Naive thymus-derived CD4-positive, alpha-beta T cell (primary cell): ENCODE measurements at regions not wholly inside any gene's neighbourhood (a gene's known extent, or its start where the extent isn't known, plus 50 kb on each side); places are given as distances from the start of the nearest gene placed in this dataset.

ENCODE experiments used
- ATAC-seq: fragments of 150-1000 bp; cut with Tn5 transposase; 2 replicates; pipeline ENCODE4 v1.10.0; 2021; ENCODE audit warnings: mild to moderate bottlenecking, moderate library complexity
- CTCF ChIA-PET: fragments of 350-600 bp; sonication (Branson Sonifier 250); formaldehyde crosslinking; loops from one replicate; lab custom pipeline; 2021; ENCODE audit warnings: antibody characterized with exemption; lab: Charles Lee
- POLR2A ChIA-PET: fragments of 350-600 bp; sonication (Branson Sonifier 250); formaldehyde crosslinking; loops from one replicate; lab custom pipeline; 2021; ENCODE audit warnings: antibody characterized with exemption, inconsistent platforms; lab: Charles Lee
- DNase-seq, 9 donors: peaks; one replicate each; pipeline versions ENCODE4 v3.0.0 to v3.0.0-alpha.2; 2020 to 2022; ENCODE audit warnings: mixed read lengths in 1 of 9
- H3K27ac ChIP-seq: one replicate; pipeline ENCODE4 v1.7.0; 2013; ENCODE audit warnings: mild to moderate bottlenecking, low read depth, low read length, moderate library complexity
- H3K27me3 ChIP-seq, 2 donors: one replicate each; pipeline ENCODE4 v1.7.0; 2013; ENCODE audit warnings: low read length in 2 of 2, mild to moderate bottlenecking in 2 of 2, moderate library complexity in 2 of 2; ENCODE audit not compliant: control insufficient read depth in 2 of 2, insufficient read depth in 2 of 2
- H3K36me3 ChIP-seq, 3 experiments: 1 replicate in 2 of 3; 2 replicates in 1 of 3; pipeline ENCODE4 v1.7.0; 2013; ENCODE audit warnings: low read length in 3 of 3, mild to moderate bottlenecking in 3 of 3, moderate library complexity in 1 of 3; ENCODE audit not compliant: insufficient read depth in 3 of 3, control insufficient read depth in 2 of 3
- H3K4me1 ChIP-seq, 2 donors: one replicate each; pipeline ENCODE4 v1.7.0; 2013; ENCODE audit warnings: low read length in 2 of 2, mild to moderate bottlenecking in 2 of 2, moderate library complexity in 1 of 2; ENCODE audit not compliant: control insufficient read depth in 2 of 2, insufficient read depth in 2 of 2
- H3K4me3 ChIP-seq: 2 replicates; pipeline ENCODE4 v1.7.0; 2013; ENCODE audit warnings: mild to moderate bottlenecking, low read length
- H3K9me3 ChIP-seq, 3 experiments: 1 replicate in 2 of 3; 2 replicates in 1 of 3; pipeline ENCODE4 v1.7.0; 2013; ENCODE audit warnings: low read length in 3 of 3; ENCODE audit not compliant: control insufficient read depth in 2 of 3
- H3K27ac Mint-ChIP-seq, 9 donors: one replicate each; pipeline ENCODE4 v1.8.0; 2020 to 2022; ENCODE audit warnings: mixed read lengths in 9 of 9, mild to moderate bottlenecking in 8 of 9, moderate library complexity in 5 of 9, inconsistent platforms in 2 of 9
- H3K27me3 Mint-ChIP-seq, 5 donors: one replicate each; pipeline ENCODE4 v1.8.0; 2021 to 2022; ENCODE audit warnings: mixed read lengths in 5 of 5, mild to moderate bottlenecking in 1 of 5
- H3K36me3 Mint-ChIP-seq, 5 donors: one replicate each; pipeline ENCODE4 v1.8.0; 2020 to 2022; ENCODE audit warnings: mixed read lengths in 5 of 5, mild to moderate bottlenecking in 3 of 5, inconsistent platforms in 1 of 5
- H3K4me1 Mint-ChIP-seq, 7 donors: one replicate each; pipeline ENCODE4 v1.8.0; 2020 to 2022; ENCODE audit warnings: mixed read lengths in 7 of 7, mild to moderate bottlenecking in 3 of 7, inconsistent platforms in 1 of 7
- H3K4me3 Mint-ChIP-seq, 10 donors: one replicate each; pipeline ENCODE4 v1.8.0; 2020 to 2022; ENCODE audit warnings: mild to moderate bottlenecking in 10 of 10, mixed read lengths in 10 of 10, moderate library complexity in 6 of 10, inconsistent platforms in 2 of 10
- H3K9me3 Mint-ChIP-seq, 11 donors: one replicate each; pipeline ENCODE4 v1.8.0; 2020 to 2022; ENCODE audit warnings: mixed read lengths in 11 of 11, mild to moderate bottlenecking in 4 of 11, inconsistent platforms in 1 of 11, moderate library complexity in 1 of 11
- intact Hi-C, 2 donors: fragments of 100-400 bp; cut with micrococcal nuclease; formaldehyde crosslinking; loops; one replicate each; pipeline ENCODE4 v1.15.1; 2023

GRCh38 chr3:43910750-43911149 is 220.0 kb downstream of the ABHD5 start:
- Histone ChIP-seq H3K27ac (no peak overlapping the region), H3K9me3 (no peaks in the 10 kb centered on the region), H3K36me3 (no peaks in the 10 kb centered on the region), H3K4me1 (no peaks in the 10 kb centered on the region), H3K4me3 (no peak overlapping the region), H3K27me3 (no peaks in the 10 kb centered on the region)
- Mint-ChIP-seq H3K36me3 (no peaks in the 10 kb centered on the region), H3K4me3 (no peak overlapping the region), H3K9me3 (no peaks in the 10 kb centered on the region), H3K27ac (no peak overlapping the region), H3K4me1 (no peaks in the 10 kb centered on the region), H3K27me3 (peaks cover 2 to 12% (median 8%) of the 10 kb centered on the region in 5 donors)
- DNase-seq = no peak
- ChIA-PET POLR2A (no interaction called here), CTCF (no interaction called here)
- no peak for ATAC-seq
- intact Hi-C loops = no loop called here

- no peak for ATAC-seq
- CTCF ChIA-PET = no interaction called here
- no peak overlapping the region for H3K4me3 Mint-ChIP-seq
Measured at GRCh38 chr3:43913036-43913948, 222.6 kb downstream of the ABHD5 start.

GRCh38 chr3:43914269-43914668 is 223.5 kb downstream of the ABHD5 start:
- no peaks in the 10 kb centered on the region for H3K36me3 Mint-ChIP-seq
- DNase-seq (no peak), ATAC-seq (no peak)
- intact Hi-C loops = no loop called here
- Histone ChIP-seq H3K27me3 (no peaks in the 10 kb centered on the region), H3K36me3 (no peaks in the 10 kb centered on the region), H3K27ac (no peak overlapping the region), H3K9me3 (peaks cover 0 to 5% (median 0%) of the 10 kb centered on the region in 3 experiments), H3K4me1 (no peaks in the 10 kb centered on the region), H3K4me3 (no peak overlapping the region)
- CTCF ChIA-PET = no interaction called here
- peaks cover 0 to 4% (median 0%) of the 10 kb centered on the region in 7 donors for H3K4me1 Mint-ChIP-seq
- H3K27ac Mint-ChIP-seq = no peak overlapping the region
- POLR2A ChIA-PET = no interaction called here
- no peak overlapping the region for H3K4me3 Mint-ChIP-seq
- peaks cover 0 to 8% (median 0%) of the 10 kb centered on the region in 11 donors for H3K9me3 Mint-ChIP-seq
- H3K27me3 Mint-ChIP-seq = peaks cover 0 to 20% (median 4%) of the 10 kb centered on the region in 5 donors

More at GRCh38 chr3:43913036-43913948, 222.6 kb downstream of the ABHD5 start:
- Mint-ChIP-seq H3K4me1 (no peaks in the 10 kb centered on the region), H3K27ac (no peak overlapping the region), H3K27me3 (peaks cover 0 to 20% (median 4%) of the 10 kb centered on the region in 5 donors), H3K9me3 (peaks cover 0 to 8% (median 0%) of the 10 kb centered on the region in 11 donors), H3K36me3 (no peaks in the 10 kb centered on the region)
- Histone ChIP-seq H3K27ac (no peak overlapping the region), H3K36me3 (no peaks in the 10 kb centered on the region), H3K9me3 (peaks cover 0 to 5% (median 0%) of the 10 kb centered on the region in 3 experiments), H3K4me3 (no peak overlapping the region), H3K27me3 (no peaks in the 10 kb centered on the region), H3K4me1 (no peaks in the 10 kb centered on the region)
- intact Hi-C loops = no loop called here
- DNase-seq = no peak
- POLR2A ChIA-PET = no interaction called here

GRCh38 chr3:43915546-43915945 is 224.8 kb downstream of the ABHD5 start:
- DNase-seq = no peak
- ChIA-PET CTCF (no interaction called here), POLR2A (no interaction called here)
- peaks cover 0 to 15% (median 4%) of the 10 kb centered on the region in 11 donors for H3K9me3 Mint-ChIP-seq
- ATAC-seq = no peak
- H3K4me1 ChIP-seq = no peaks in the 10 kb centered on the region
- peaks cover 0 to 5% (median 0%) of the 10 kb centered on the region in 3 experiments for H3K9me3 ChIP-seq
- H3K4me3 Mint-ChIP-seq = no peak overlapping the region
- H3K36me3 Mint-ChIP-seq = no peaks in the 10 kb centered on the region
- H3K4me3 ChIP-seq = no peak overlapping the region
- no peaks in the 10 kb centered on the region for H3K27me3 ChIP-seq
- intact Hi-C loops = no loop called here
- H3K27ac Mint-ChIP-seq = no peak overlapping the region
- H3K27me3 Mint-ChIP-seq = peaks cover 7 to 26% (median 11%) of the 10 kb centered on the region in 5 donors
- H3K4me1 Mint-ChIP-seq = peaks cover 0 to 4% (median 0%) of the 10 kb centered on the region in 7 donors
- H3K36me3 ChIP-seq = no peaks in the 10 kb centered on the region
- no peak overlapping the region for H3K27ac ChIP-seq

GRCh38 chr3:43917361-43917760 is 226.6 kb downstream of the ABHD5 start:
- H3K4me1 Mint-ChIP-seq = peaks cover 0 to 4% (median 0%) of the 10 kb centered on the region in 7 donors
- CTCF ChIA-PET = no interaction called here

GRCh38 chr3:43919029-43919428 is 228.3 kb downstream of the ABHD5 start:
- ChIA-PET CTCF (no interaction called here), POLR2A (no interaction called here)
- Mint-ChIP-seq H3K27ac (no peak overlapping the region), H3K27me3 (peaks cover 28 to 49% (median 43%) of the 10 kb centered on the region in 5 donors), H3K4me3 (no peak overlapping the region), H3K4me1 (peaks cover 0 to 5% (median 0%) of the 10 kb centered on the region in 7 donors), H3K9me3 (peaks cover 0 to 17% (median 6%) of the 10 kb centered on the region in 11 donors), H3K36me3 (peaks cover 0 to under 1% (median 0%) of the 10 kb centered on the region in 5 donors)
- no peaks in the 10 kb centered on the region for H3K36me3 ChIP-seq
- no peak overlapping the region for H3K4me3 ChIP-seq
- H3K4me1 ChIP-seq = no peaks in the 10 kb centered on the region
- H3K9me3 ChIP-seq = peaks cover 0 to 5% (median 0%) of the 10 kb centered on the region in 3 experiments
- H3K27me3 ChIP-seq = no peaks in the 10 kb centered on the region
- DNase-seq (no peak), ATAC-seq (no peak)
- intact Hi-C loops = no loop called here
- H3K27ac ChIP-seq = no peak overlapping the region

More at GRCh38 chr3:43917361-43917760, 226.6 kb downstream of the ABHD5 start:
- H3K27ac ChIP-seq = no peak overlapping the region
- no peaks in the 10 kb centered on the region for H3K36me3 ChIP-seq
- DNase-seq (no peak), ATAC-seq (no peak)
- peaks cover 13 to 39% (median 27%) of the 10 kb centered on the region in 5 donors for H3K27me3 Mint-ChIP-seq
- no peak overlapping the region for H3K4me3 ChIP-seq
- no peak overlapping the region for H3K27ac Mint-ChIP-seq
- H3K4me1 ChIP-seq = no peaks in the 10 kb centered on the region
- peaks cover 0 to 5% (median 0%) of the 10 kb centered on the region in 3 experiments for H3K9me3 ChIP-seq
- H3K9me3 Mint-ChIP-seq = peaks cover 0 to 17% (median 6%) of the 10 kb centered on the region in 11 donors
- H3K4me3 Mint-ChIP-seq = no peak overlapping the region
- POLR2A ChIA-PET = no interaction called here
- no peaks in the 10 kb centered on the region for H3K27me3 ChIP-seq
- no peaks in the 10 kb centered on the region for H3K36me3 Mint-ChIP-seq
- intact Hi-C loops = no loop called here
